GM19467 (cell line): ENCODE measurements at regions not wholly inside any gene's neighbourhood (a gene's known extent, or its start where the extent isn't known, plus 50 kb on each side); places are given as distances from the start of the nearest gene placed in this dataset.
"Not testable (repeated sequence)": the region's sequence is repeated elsewhere in the genome, so short reads cannot be mapped to it uniquely, and the experiment has no call there.

Experiments
- ATAC-seq: cut with Tn5 transposase; IDR thresholded peaks from one replicate; pipeline ENCODE4 v1.9.1; 2021; ENCODE audit warnings: mild to moderate bottlenecking, moderate library complexity; ENCODE audit not compliant: unreplicated experiment

GRCh38 chr3:110900576-110900975, 171.0 kb upstream of the NECTIN3 start:
- no peak for ATAC-seq

GRCh38 chr3:110901536-110901935, 170.1 kb upstream of the NECTIN3 start:
- no peak for ATAC-seq

GRCh38 chr3:110902453-110903085, 169.0 kb upstream of the NECTIN3 start:
- ATAC-seq, result no peak

GRCh38 chr3:110903771-110904519, 167.7 kb upstream of the NECTIN3 start:
- ATAC-seq, result no peak

- no peak for ATAC-seq
Observed at GRCh38 chr3:110904520-110904890, 167.1 kb upstream of the NECTIN3 start.

GRCh38 chr3:110905121-110905520, 166.5 kb upstream of the NECTIN3 start:
- ATAC-seq, result no peak

GRCh38 chr3:110909839-110910238, 161.8 kb upstream of the NECTIN3 start:
- ATAC-seq, result no peak

- no peak for ATAC-seq
Observed at GRCh38 chr3:110910346-110910955, 161.2 kb upstream of the NECTIN3 start.

GRCh38 chr3:110918963-110919362, 152.7 kb upstream of the NECTIN3 start:
- ATAC-seq, result no peak

- no peak for ATAC-seq
Observed at GRCh38 chr3:110925798-110926197, 145.8 kb upstream of the NECTIN3 start.

GRCh38 chr3:110928016-110928662, 143.5 kb upstream of the NECTIN3 start:
- ATAC-seq, result no peak

- no peak for ATAC-seq
Observed at GRCh38 chr3:110929816-110930215, 141.8 kb upstream of the NECTIN3 start.

- ATAC-seq, result no peak
Observed at GRCh38 chr3:110932567-110932966, 139.0 kb upstream of the NECTIN3 start.

- no peak for ATAC-seq
Observed at GRCh38 chr3:110933821-110934426, 137.7 kb upstream of the NECTIN3 start.

GRCh38 chr3:110938629-110939028, 133.0 kb upstream of the NECTIN3 start:
- ATAC-seq, result no peak

GRCh38 chr3:110940055-110940454, 131.6 kb upstream of the NECTIN3 start:
- ATAC-seq, result no peak

GRCh38 chr3:110944782-110945181, 126.8 kb upstream of the NECTIN3 start:
- no peak for ATAC-seq

- ATAC-seq, result no peak
Observed at GRCh38 chr3:110946810-110947209, 124.8 kb upstream of the NECTIN3 start.

- ATAC-seq, result not testable (repeated sequence)
Observed at GRCh38 chr3:110949194-110949593, 122.4 kb upstream of the NECTIN3 start.

- no peak for ATAC-seq
Observed at GRCh38 chr3:110955301-110955880, 116.2 kb upstream of the NECTIN3 start.

GRCh38 chr3:110956081-110956480, 115.5 kb upstream of the NECTIN3 start:
- no peak for ATAC-seq
